Fibroblast of villous mesenchyme (primary cell): ENCODE measurements at regions not wholly inside any gene's neighbourhood (a gene's known extent, or its start where the extent isn't known, plus 50 kb on each side); places are given as distances from the start of the nearest gene placed in this dataset.

Source experiments
- DNase-seq: peaks from one replicate; pipeline ENCODE4 v3.0.0-alpha.2; 2010; ENCODE audit warnings: low read depth
- H3K4me3 ChIP-seq: 2 replicates; pipeline ENCODE4 v1.5.1; 2011; ENCODE audit warnings: low read depth, mild to moderate bottlenecking, low read length
- TF ChIP-seq, protein P1 (sequence below): IDR thresholded peaks from 2 replicates; pipeline ENCODE4 v1.5.1; 2012; ENCODE audit warnings: low read depth, mild to moderate bottlenecking, low read length; ENCODE audit not compliant: insufficient read depth

DNA sequence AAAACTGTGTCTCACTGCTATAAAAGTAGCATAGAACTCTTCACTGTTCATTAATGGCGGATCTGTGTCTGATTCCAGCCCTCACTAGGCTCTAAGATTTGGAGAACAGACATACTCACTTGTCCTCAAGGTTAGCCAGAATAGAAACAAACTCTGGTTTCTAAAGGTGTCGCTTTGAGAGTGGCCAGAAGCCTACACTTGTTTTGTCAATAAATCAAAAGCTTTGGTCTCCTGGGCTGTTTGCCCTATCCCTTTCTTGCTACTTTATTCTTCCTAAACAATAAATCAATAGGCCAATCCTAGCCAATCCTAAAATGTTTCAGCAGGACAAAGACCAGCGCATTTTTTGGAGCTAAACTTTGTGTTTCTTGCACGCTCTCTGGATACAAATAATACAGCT is 1064.6 kb upstream of the CHAC2 start:
- no peak overlapping the region for H3K4me3 ChIP-seq
- DNase-seq, result no peak
- TF ChIP-seq, protein P1, sequence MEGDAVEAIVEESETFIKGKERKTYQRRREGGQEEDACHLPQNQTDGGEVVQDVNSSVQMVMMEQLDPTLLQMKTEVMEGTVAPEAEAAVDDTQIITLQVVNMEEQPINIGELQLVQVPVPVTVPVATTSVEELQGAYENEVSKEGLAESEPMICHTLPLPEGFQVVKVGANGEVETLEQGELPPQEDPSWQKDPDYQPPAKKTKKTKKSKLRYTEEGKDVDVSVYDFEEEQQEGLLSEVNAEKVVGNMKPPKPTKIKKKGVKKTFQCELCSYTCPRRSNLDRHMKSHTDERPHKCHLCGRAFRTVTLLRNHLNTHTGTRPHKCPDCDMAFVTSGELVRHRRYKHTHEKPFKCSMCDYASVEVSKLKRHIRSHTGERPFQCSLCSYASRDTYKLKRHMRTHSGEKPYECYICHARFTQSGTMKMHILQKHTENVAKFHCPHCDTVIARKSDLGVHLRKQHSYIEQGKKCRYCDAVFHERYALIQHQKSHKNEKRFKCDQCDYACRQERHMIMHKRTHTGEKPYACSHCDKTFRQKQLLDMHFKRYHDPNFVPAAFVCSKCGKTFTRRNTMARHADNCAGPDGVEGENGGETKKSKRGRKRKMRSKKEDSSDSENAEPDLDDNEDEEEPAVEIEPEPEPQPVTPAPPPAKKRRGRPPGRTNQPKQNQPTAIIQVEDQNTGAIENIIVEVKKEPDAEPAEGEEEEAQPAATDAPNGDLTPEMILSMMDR, result no peak

DNA sequence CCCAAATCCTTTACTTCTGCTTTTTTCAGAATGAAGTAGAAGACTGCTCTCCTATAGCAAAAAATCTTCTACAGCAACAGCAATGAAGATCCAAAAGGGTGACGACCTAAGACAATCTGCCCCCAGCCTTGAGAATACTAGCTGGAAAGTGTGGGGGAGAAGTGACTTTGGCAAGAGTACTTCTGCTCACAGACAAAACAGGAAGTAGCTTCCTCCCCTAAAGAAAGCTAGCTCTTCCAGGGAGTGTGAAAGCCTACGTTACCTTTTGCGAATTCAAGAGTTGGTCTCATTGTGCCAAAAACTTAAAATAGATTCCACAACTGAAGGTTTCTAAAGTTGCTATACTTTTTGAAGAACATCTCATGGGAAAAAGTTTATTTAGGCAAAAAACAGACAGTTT is 1069.2 kb upstream of the CHAC2 start:
- no peak overlapping the region for H3K4me3 ChIP-seq
- TF ChIP-seq, protein P1, result no peak
- no peak for DNase-seq

DNA sequence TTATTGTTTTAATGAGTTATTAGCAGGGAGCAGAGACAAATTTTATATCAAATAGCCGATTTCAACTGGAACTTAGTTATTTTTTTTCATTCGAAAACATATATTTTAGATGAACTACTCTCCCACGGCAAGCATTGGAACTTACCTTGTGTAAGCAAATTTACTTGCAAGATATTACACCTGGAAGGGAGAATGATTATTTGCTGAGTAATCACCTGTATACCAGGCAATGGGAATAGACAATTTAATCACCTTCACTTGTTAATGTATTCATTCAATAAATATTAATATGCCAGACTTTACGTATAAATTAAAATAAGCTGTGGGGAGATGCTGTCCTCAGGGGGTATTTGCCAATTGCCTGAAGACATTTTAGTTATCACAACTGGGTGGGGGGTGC is 1069.9 kb upstream of the CHAC2 start:
- H3K4me3 ChIP-seq, result no peak overlapping the region
- no peak for DNase-seq
- TF ChIP-seq, protein P1, result no peak

DNA sequence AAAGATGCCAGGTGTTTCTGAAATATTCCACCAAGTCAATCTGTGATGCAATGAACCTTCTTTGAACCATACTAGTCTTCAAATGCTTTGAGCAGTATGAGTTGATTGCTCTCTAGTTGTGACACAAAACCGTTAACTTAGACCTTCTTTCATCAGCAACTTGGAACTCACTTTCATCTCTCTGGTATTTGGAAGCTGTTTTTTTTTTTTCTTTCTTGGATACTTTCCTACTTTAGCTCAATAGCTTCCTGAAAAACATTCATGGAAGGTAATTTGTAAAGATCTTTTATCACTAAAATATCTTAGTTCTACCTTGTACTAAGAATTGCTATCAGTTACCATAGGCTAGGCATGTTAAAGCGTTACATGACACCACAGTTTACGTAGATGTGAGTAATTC is 1071.9 kb upstream of the CHAC2 start:
- TF ChIP-seq, protein P1, result no peak
- no peak overlapping the region for H3K4me3 ChIP-seq
- no peak for DNase-seq

DNA sequence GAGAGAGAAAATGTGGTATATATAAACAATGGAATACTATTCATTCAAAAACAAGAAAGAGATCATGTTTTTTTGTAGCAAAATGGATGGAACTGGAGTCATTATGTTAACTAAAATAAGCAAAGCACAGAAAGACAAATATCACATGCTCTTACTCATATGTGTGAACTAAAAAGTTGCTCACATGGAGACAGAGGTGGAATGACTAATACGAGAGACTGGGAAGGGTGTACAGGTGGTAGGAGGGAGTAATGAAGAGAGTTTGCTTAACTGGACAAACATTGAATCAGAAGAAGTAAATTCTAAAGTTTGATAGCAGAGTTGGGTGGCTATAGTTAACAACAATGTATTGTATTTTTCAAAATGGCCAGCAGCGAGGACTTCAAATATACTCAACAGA is 1080.7 kb upstream of the CHAC2 start:
- DNase-seq, result no peak
- H3K4me3 ChIP-seq, result no peak overlapping the region
- TF ChIP-seq, protein P1, result no peak

DNA sequence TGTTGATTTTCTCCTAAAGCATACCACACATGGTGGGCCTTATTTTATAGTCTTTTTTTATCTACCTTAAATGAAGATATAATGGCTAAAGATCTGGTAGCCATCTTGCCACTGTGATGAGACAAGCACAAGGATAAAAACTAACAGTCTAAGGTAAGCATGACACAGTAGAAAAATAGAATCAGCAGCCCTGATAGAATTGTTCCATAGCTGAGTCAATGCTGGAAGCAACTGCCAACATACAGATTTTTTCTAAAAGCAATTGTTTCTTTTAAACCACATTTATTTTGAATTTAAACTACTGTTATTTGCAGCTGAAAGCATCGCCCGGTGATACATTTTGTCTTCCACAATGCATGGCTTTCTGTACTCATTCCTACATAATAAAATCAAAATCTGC is 1091.5 kb upstream of the CHAC2 start:
- H3K4me3 ChIP-seq, result no peak overlapping the region
- TF ChIP-seq, protein P1, result no peak
- DNase-seq, result no peak

DNA sequence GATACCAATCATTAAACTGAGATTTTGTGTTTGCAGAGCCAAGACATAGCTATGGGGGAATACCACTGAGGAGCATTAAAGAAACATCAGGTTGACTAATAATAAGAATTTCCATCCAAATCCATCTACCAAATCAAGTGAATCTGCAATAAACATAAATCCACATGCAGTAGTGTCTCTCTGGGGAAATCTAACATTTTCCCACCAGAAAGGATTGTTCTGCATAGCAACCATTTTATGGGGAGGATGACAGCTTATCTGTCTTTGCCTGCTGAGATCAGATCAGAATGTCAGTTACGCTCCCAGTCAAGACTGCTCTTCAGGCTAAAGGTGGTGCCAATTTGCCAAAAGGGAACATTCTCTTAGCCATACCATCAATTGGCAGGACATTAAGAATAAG is 1098.9 kb upstream of the CHAC2 start:
- TF ChIP-seq, protein P1, result no peak
- DNase-seq, result no peak
- no peak overlapping the region for H3K4me3 ChIP-seq
